HepG2 (cell line): ENCODE measurements at regions not wholly inside any gene's neighbourhood (a gene's known extent, or its start where the extent isn't known, plus 50 kb on each side); places are given as distances from the start of the nearest gene placed in this dataset.

Source experiments
- ETV5 ChIP-seq: IDR thresholded peaks from 2 replicates; pipeline ENCODE4 v1.6.1; 2018; ENCODE audit warnings: missing biosample characterization, missing genetic modification reagents, inconsistent platforms, borderline replicate concordance
- JDP2 ChIP-seq: sonication (generic); formaldehyde crosslinking; IDR thresholded peaks from 2 replicates; pipeline ENCODE4 v1.8.1; 2022; ENCODE audit warnings: missing genetic modification reagents, borderline replicate concordance
- REPIN1 ChIP-seq: sonication (generic); formaldehyde crosslinking; IDR thresholded peaks from 2 replicates; pipeline ENCODE4 v1.8.0; 2022; ENCODE audit warnings: missing genetic modification reagents, low read depth, mild to moderate bottlenecking, borderline replicate concordance
- SOX6 ChIP-seq, 2 experiments: fragments of 450-650 bp in 1 of 2; sonication (generic) in 1 of 2; formaldehyde crosslinking in 1 of 2; IDR thresholded peaks; 2 replicates each; pipeline versions ENCODE4 v1.4.0 to v1.6.1; 2017 to 2020; ENCODE audit warnings: antibody characterized with exemption in 1 of 2, mild to moderate bottlenecking in 1 of 2, missing genetic modification reagents in 1 of 2
- ZBTB7A ChIP-seq: sonication (generic); formaldehyde crosslinking; IDR thresholded peaks from 2 replicates; pipeline ENCODE4 v1.8.0; 2022; ENCODE audit warnings: mild to moderate bottlenecking, missing genetic modification reagents
- ZNF616 ChIP-seq: sonication (generic); formaldehyde crosslinking; IDR thresholded peaks from 2 replicates; pipeline ENCODE4 v1.5.0; 2020; ENCODE audit warnings: low read depth, mild to moderate bottlenecking, missing genetic modification reagents
- ZNF75D ChIP-seq: sonication (generic); formaldehyde crosslinking; IDR thresholded peaks from 2 replicates; pipeline ENCODE4 v1.8.1; 2023; ENCODE audit warnings: missing genetic modification reagents, mild to moderate bottlenecking, borderline replicate concordance
- ZNF841 ChIP-seq: sonication (generic); formaldehyde crosslinking; IDR thresholded peaks from 2 replicates; pipeline ENCODE4 v1.8.1; 2023; ENCODE audit warnings: missing genetic modification reagents, borderline replicate concordance
- ZNF883 ChIP-seq: sonication (generic); formaldehyde crosslinking; IDR thresholded peaks from 2 replicates; pipeline ENCODE4 v1.5.1; 2020; ENCODE audit warnings: mild to moderate bottlenecking, missing genetic modification reagents; ENCODE audit errors: not compliant biosample characterization
- TF ChIP-seq, protein P1 (sequence below): IDR thresholded peaks from 2 replicates; pipeline ENCODE4 v1.6.1; 2018; ENCODE audit warnings: missing genetic modification reagents, mild to moderate bottlenecking, missing compliant biosample characterization
- TF ChIP-seq, protein P2 (sequence below): sonication (generic); formaldehyde crosslinking; IDR thresholded peaks from 2 replicates; pipeline ENCODE4 v1.4.0; 2020; ENCODE audit warnings: mild to moderate bottlenecking, missing genetic modification reagents
- TF ChIP-seq, protein P3 (sequence below): sonication (generic); formaldehyde crosslinking; IDR thresholded peaks from 2 replicates; pipeline ENCODE4 v1.4.0; 2020; ENCODE audit warnings: missing genetic modification reagents
- TF ChIP-seq, protein P4 (sequence below): sonication (generic); formaldehyde crosslinking; IDR thresholded peaks from 2 replicates; pipeline ENCODE4 v1.5.1; 2020; ENCODE audit warnings: missing genetic modification reagents, mild to moderate bottlenecking, borderline replicate concordance
- TF ChIP-seq, protein P5 (sequence below): sonication (generic); formaldehyde crosslinking; IDR thresholded peaks from 2 replicates; pipeline ENCODE4 v1.4.0; 2020; ENCODE audit warnings: missing genetic modification reagents

DNA sequence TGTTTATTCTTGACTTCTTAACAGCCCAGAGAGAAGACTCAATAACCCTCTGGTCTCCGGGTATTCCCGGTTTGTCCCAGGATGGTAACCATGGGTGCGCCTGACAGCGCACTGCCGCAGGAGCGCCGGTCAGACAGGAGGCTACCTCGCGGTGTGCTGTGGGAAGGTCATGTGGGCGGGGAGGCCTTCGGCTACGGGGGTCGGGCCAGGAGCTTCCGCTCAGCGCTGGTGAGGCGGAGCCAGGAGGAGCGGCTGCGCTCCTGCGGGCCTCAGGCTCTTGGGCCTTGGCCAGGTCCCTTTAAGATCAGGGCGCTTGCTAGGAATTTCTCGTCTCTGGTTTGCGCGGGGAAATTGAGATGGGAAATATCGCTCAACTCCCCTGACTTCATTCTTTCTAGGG, 182.3 kb upstream of the NDN start (continued):
- TF ChIP-seq, protein P1, sequence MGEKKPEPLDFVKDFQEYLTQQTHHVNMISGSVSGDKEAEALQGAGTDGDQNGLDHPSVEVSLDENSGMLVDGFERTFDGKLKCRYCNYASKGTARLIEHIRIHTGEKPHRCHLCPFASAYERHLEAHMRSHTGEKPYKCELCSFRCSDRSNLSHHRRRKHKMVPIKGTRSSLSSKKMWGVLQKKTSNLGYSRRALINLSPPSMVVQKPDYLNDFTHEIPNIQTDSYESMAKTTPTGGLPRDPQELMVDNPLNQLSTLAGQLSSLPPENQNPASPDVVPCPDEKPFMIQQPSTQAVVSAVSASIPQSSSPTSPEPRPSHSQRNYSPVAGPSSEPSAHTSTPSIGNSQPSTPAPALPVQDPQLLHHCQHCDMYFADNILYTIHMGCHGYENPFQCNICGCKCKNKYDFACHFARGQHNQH = no peak
- no peak for TF ChIP-seq ZBTB7A (CRISPR knock-in tag)
- TF ChIP-seq, protein P2, sequence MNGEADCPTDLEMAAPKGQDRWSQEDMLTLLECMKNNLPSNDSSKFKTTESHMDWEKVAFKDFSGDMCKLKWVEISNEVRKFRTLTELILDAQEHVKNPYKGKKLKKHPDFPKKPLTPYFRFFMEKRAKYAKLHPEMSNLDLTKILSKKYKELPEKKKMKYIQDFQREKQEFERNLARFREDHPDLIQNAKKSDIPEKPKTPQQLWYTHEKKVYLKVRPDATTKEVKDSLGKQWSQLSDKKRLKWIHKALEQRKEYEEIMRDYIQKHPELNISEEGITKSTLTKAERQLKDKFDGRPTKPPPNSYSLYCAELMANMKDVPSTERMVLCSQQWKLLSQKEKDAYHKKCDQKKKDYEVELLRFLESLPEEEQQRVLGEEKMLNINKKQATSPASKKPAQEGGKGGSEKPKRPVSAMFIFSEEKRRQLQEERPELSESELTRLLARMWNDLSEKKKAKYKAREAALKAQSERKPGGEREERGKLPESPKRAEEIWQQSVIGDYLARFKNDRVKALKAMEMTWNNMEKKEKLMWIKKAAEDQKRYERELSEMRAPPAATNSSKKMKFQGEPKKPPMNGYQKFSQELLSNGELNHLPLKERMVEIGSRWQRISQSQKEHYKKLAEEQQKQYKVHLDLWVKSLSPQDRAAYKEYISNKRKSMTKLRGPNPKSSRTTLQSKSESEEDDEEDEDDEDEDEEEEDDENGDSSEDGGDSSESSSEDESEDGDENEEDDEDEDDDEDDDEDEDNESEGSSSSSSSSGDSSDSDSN (CRISPR knock-in tag) = peak; percentile 73
- TF ChIP-seq REPIN1 (CRISPR knock-in tag) = no peak
- TF ChIP-seq ZNF75D = no peak
- TF ChIP-seq ZNF616 (CRISPR knock-in tag) = no peak
- no peak for TF ChIP-seq SOX6 (IDR thresholded peaks at IDR 0.05)
- TF ChIP-seq SOX6 (CRISPR knock-in tag; IDR thresholded peaks at IDR 0.05) = no peak
- TF ChIP-seq, protein P3, sequence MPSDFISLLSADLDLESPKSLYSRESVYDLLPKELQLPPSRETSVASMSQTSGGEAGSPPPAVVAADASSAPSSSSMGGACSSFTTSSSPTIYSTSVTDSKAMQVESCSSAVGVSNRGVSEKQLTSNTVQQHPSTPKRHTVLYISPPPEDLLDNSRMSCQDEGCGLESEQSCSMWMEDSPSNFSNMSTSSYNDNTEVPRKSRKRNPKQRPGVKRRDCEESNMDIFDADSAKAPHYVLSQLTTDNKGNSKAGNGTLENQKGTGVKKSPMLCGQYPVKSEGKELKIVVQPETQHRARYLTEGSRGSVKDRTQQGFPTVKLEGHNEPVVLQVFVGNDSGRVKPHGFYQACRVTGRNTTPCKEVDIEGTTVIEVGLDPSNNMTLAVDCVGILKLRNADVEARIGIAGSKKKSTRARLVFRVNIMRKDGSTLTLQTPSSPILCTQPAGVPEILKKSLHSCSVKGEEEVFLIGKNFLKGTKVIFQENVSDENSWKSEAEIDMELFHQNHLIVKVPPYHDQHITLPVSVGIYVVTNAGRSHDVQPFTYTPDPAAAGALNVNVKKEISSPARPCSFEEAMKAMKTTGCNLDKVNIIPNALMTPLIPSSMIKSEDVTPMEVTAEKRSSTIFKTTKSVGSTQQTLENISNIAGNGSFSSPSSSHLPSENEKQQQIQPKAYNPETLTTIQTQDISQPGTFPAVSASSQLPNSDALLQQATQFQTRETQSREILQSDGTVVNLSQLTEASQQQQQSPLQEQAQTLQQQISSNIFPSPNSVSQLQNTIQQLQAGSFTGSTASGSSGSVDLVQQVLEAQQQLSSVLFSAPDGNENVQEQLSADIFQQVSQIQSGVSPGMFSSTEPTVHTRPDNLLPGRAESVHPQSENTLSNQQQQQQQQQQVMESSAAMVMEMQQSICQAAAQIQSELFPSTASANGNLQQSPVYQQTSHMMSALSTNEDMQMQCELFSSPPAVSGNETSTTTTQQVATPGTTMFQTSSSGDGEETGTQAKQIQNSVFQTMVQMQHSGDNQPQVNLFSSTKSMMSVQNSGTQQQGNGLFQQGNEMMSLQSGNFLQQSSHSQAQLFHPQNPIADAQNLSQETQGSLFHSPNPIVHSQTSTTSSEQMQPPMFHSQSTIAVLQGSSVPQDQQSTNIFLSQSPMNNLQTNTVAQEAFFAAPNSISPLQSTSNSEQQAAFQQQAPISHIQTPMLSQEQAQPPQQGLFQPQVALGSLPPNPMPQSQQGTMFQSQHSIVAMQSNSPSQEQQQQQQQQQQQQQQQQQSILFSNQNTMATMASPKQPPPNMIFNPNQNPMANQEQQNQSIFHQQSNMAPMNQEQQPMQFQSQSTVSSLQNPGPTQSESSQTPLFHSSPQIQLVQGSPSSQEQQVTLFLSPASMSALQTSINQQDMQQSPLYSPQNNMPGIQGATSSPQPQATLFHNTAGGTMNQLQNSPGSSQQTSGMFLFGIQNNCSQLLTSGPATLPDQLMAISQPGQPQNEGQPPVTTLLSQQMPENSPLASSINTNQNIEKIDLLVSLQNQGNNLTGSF (CRISPR knock-in tag) = no peak
- peak; percentile 53; the same call in 1 of the 2 replicates for TF ChIP-seq ETV5
- TF ChIP-seq JDP2 (CRISPR knock-in tag) = no peak
- no peak for TF ChIP-seq ZNF841 (CRISPR knock-in tag)
- no peak for TF ChIP-seq ZNF883 (CRISPR knock-in tag)
- TF ChIP-seq, protein P4, sequence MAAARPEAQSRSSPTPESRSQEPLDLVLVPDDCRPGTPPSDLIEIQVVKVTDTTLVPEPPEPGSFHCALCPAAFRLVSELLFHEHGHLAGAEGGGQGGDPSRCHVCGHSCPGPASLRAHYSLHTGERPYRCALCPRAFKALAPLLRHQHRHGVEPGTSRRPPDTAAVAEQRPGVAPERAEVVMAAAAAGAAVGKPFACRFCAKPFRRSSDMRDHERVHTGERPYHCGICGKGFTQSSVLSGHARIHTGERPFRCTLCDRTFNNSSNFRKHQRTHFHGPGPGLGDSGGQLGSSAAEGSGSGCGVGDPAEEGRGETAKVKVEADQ (CRISPR knock-in tag) = no peak
- TF ChIP-seq, protein P5, sequence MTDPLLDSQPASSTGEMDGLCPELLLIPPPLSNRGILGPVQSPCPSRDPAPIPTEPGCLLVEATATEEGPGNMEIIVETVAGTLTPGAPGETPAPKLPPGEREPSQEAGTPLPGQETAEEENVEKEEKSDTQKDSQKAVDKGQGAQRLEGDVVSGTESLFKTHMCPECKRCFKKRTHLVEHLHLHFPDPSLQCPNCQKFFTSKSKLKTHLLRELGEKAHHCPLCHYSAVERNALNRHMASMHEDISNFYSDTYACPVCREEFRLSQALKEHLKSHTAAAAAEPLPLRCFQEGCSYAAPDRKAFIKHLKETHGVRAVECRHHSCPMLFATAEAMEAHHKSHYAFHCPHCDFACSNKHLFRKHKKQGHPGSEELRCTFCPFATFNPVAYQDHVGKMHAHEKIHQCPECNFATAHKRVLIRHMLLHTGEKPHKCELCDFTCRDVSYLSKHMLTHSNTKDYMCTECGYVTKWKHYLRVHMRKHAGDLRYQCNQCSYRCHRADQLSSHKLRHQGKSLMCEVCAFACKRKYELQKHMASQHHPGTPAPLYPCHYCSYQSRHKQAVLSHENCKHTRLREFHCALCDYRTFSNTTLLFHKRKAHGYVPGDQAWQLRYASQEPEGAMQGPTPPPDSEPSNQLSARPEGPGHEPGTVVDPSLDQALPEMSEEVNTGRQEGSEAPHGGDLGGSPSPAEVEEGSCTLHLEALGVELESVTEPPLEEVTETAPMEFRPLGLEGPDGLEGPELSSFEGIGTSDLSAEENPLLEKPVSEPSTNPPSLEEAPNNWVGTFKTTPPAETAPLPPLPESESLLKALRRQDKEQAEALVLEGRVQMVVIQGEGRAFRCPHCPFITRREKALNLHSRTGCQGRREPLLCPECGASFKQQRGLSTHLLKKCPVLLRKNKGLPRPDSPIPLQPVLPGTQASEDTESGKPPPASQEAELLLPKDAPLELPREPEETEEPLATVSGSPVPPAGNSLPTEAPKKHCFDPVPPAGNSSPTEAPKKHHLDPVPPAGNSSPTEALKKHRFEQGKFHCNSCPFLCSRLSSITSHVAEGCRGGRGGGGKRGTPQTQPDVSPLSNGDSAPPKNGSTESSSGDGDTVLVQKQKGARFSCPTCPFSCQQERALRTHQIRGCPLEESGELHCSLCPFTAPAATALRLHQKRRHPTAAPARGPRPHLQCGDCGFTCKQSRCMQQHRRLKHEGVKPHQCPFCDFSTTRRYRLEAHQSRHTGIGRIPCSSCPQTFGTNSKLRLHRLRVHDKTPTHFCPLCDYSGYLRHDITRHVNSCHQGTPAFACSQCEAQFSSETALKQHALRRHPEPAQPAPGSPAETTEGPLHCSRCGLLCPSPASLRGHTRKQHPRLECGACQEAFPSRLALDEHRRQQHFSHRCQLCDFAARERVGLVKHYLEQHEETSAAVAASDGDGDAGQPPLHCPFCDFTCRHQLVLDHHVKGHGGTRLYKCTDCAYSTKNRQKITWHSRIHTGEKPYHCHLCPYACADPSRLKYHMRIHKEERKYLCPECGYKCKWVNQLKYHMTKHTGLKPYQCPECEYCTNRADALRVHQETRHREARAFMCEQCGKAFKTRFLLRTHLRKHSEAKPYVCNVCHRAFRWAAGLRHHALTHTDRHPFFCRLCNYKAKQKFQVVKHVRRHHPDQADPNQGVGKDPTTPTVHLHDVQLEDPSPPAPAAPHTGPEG = no peak
